ENCODE measurements at regions not wholly inside any gene's neighbourhood (a gene's known extent, or its start where the extent isn't known, plus 50 kb on each side); places are given as distances from the start of the nearest gene placed in this dataset.

- no CpG with 5 or more reads among the region's 2 CpGs for WGBS (ENCODE audit: insufficient coverage)
- H3K27me3 ChIP-seq (ENCODE audit: control insufficient read depth, insufficient read depth, low read length) = no peaks in the 10 kb centered on the region
- H3K36me3 ChIP-seq (ENCODE audit: control insufficient read depth, insufficient read depth, low read length) = no peaks in the 10 kb centered on the region
- H3K4me3 ChIP-seq (ENCODE audit: low read length) = no peak overlapping the region
- H3K27ac ChIP-seq (ENCODE audit: low read length) = no peak overlapping the region
- no peak for DNase-seq
- no peaks in the 10 kb centered on the region for H3K9me3 ChIP-seq (replicated peaks; ENCODE audit: control insufficient read depth, low read depth, low read length)
- H3K4me1 ChIP-seq (ENCODE audit: control insufficient read depth, insufficient read depth, low read length) = peaks cover 6% of the 10 kb centered on the region
These were observed 229.1 kb upstream of the CITED2 start for GRCh38 chr6:139603581-139603980.

- no peak for DNase-seq
- no peaks in the 10 kb centered on the region for H3K36me3 ChIP-seq (ENCODE audit: control insufficient read depth, insufficient read depth, low read length)
- H3K9me3 ChIP-seq (replicated peaks; ENCODE audit: control insufficient read depth, low read depth, low read length) = no peaks in the 10 kb centered on the region
- 60% methylated on average over 2 of the region's 2 CpGs for WGBS (ENCODE audit: insufficient coverage)
- H3K4me1 ChIP-seq (ENCODE audit: control insufficient read depth, insufficient read depth, low read length) = peaks cover 11% of the 10 kb centered on the region
- H3K27ac ChIP-seq (ENCODE audit: low read length) = no peak overlapping the region
- no peak overlapping the region for H3K4me3 ChIP-seq (ENCODE audit: low read length)
- H3K27me3 ChIP-seq (ENCODE audit: control insufficient read depth, insufficient read depth, low read length) = no peaks in the 10 kb centered on the region
These were observed 228.1 kb upstream of the CITED2 start for GRCh38 chr6:139602577-139602976.

GRCh38 chr6:139600919-139601475, 226.5 kb upstream of the CITED2 start:
- Histone ChIP-seq H3K4me3 (ENCODE audit: low read length) (no peak overlapping the region), H3K9me3 (replicated peaks; ENCODE audit: control insufficient read depth, low read depth, low read length) (no peaks in the 10 kb centered on the region), H3K27ac (ENCODE audit: low read length) (no peak overlapping the region), H3K36me3 (ENCODE audit: control insufficient read depth, insufficient read depth, low read length) (no peaks in the 10 kb centered on the region), H3K4me1 (ENCODE audit: control insufficient read depth, insufficient read depth, low read length) (peaks cover 14% of the 10 kb centered on the region), H3K27me3 (ENCODE audit: control insufficient read depth, insufficient read depth, low read length) (no peaks in the 10 kb centered on the region)
- no CpG with 5 or more reads among the region's 2 CpGs for WGBS (ENCODE audit: insufficient coverage)
- DNase-seq = no peak

- no peak overlapping the region for H3K4me3 ChIP-seq (ENCODE audit: low read length)
- no peaks in the 10 kb centered on the region for H3K27me3 ChIP-seq (ENCODE audit: control insufficient read depth, insufficient read depth, low read length)
- H3K4me1 ChIP-seq (ENCODE audit: control insufficient read depth, insufficient read depth, low read length) = peaks cover 14% of the 10 kb centered on the region
- H3K36me3 ChIP-seq (ENCODE audit: control insufficient read depth, insufficient read depth, low read length) = no peaks in the 10 kb centered on the region
- WGBS (ENCODE audit: insufficient coverage) = no CpG with 5 or more reads among the region's 3 CpGs
- no peak overlapping the region for H3K27ac ChIP-seq (ENCODE audit: low read length)
- DNase-seq = no peak
- no peaks in the 10 kb centered on the region for H3K9me3 ChIP-seq (replicated peaks; ENCODE audit: control insufficient read depth, low read depth, low read length)
These were observed 225.9 kb upstream of the CITED2 start for GRCh38 chr6:139600343-139600742.

- WGBS (ENCODE audit: insufficient coverage) = 0% methylated on average over 2 of the region's 7 CpGs
- Histone ChIP-seq H3K4me1 (ENCODE audit: control insufficient read depth, insufficient read depth, low read length) (peaks cover 14% of the 10 kb centered on the region), H3K27ac (ENCODE audit: low read length) (peak overlapping the region; percentile 74), H3K4me3 (ENCODE audit: low read length) (no peak overlapping the region), H3K27me3 (ENCODE audit: control insufficient read depth, insufficient read depth, low read length) (no peaks in the 10 kb centered on the region), H3K36me3 (ENCODE audit: control insufficient read depth, insufficient read depth, low read length) (no peaks in the 10 kb centered on the region), H3K9me3 (replicated peaks; ENCODE audit: control insufficient read depth, low read depth, low read length) (no peaks in the 10 kb centered on the region)
- peak; percentile 92 for DNase-seq
These were observed 223.6 kb upstream of the CITED2 start for GRCh38 chr6:139597771-139598755.

- no peaks in the 10 kb centered on the region for H3K36me3 ChIP-seq (ENCODE audit: control insufficient read depth, insufficient read depth, low read length)
- peaks cover 16% of the 10 kb centered on the region for H3K4me1 ChIP-seq (ENCODE audit: control insufficient read depth, insufficient read depth, low read length)
- H3K27ac ChIP-seq (ENCODE audit: low read length) = peak overlapping the region; percentile 74
- H3K27me3 ChIP-seq (ENCODE audit: control insufficient read depth, insufficient read depth, low read length) = no peaks in the 10 kb centered on the region
- no peak overlapping the region for H3K4me3 ChIP-seq (ENCODE audit: low read length)
- H3K9me3 ChIP-seq (replicated peaks; ENCODE audit: control insufficient read depth, low read depth, low read length) = no peaks in the 10 kb centered on the region
- DNase-seq = peak; percentile 32
- WGBS (ENCODE audit: insufficient coverage) = no CpG with 5 or more reads among the region's 1 CpG
These were observed 222.8 kb upstream of the CITED2 start for GRCh38 chr6:139597087-139597763.

GRCh38 chr6:139595183-139595582, 220.7 kb upstream of the CITED2 start:
- no peaks in the 10 kb centered on the region for H3K36me3 ChIP-seq (ENCODE audit: control insufficient read depth, insufficient read depth, low read length)
- DNase-seq = peak; percentile 74
- peaks cover 17% of the 10 kb centered on the region for H3K4me1 ChIP-seq (ENCODE audit: control insufficient read depth, insufficient read depth, low read length)
- H3K27me3 ChIP-seq (ENCODE audit: control insufficient read depth, insufficient read depth, low read length) = no peaks in the 10 kb centered on the region
- H3K27ac ChIP-seq (ENCODE audit: low read length) = no peak overlapping the region
- WGBS (ENCODE audit: insufficient coverage) = 67% methylated on average over 1 of the region's 3 CpGs
- no peaks in the 10 kb centered on the region for H3K9me3 ChIP-seq (replicated peaks; ENCODE audit: control insufficient read depth, low read depth, low read length)
- H3K4me3 ChIP-seq (ENCODE audit: low read length) = no peak overlapping the region

GRCh38 chr6:139594333-139594965, 220.0 kb upstream of the CITED2 start:
- Histone ChIP-seq H3K4me1 (ENCODE audit: control insufficient read depth, insufficient read depth, low read length) (peaks cover 18% of the 10 kb centered on the region), H3K36me3 (ENCODE audit: control insufficient read depth, insufficient read depth, low read length) (no peaks in the 10 kb centered on the region), H3K27me3 (ENCODE audit: control insufficient read depth, insufficient read depth, low read length) (no peaks in the 10 kb centered on the region), H3K9me3 (replicated peaks; ENCODE audit: control insufficient read depth, low read depth, low read length) (no peaks in the 10 kb centered on the region), H3K27ac (ENCODE audit: low read length) (no peak overlapping the region), H3K4me3 (ENCODE audit: low read length) (no peak overlapping the region)
- DNase-seq = no peak
- WGBS (ENCODE audit: insufficient coverage) = 100% methylated on average over 1 of the region's 8 CpGs

GRCh38 chr6:139593081-139593480, 218.6 kb upstream of the CITED2 start:
- Histone ChIP-seq H3K27ac (ENCODE audit: low read length) (no peak overlapping the region), H3K36me3 (ENCODE audit: control insufficient read depth, insufficient read depth, low read length) (no peaks in the 10 kb centered on the region), H3K27me3 (ENCODE audit: control insufficient read depth, insufficient read depth, low read length) (no peaks in the 10 kb centered on the region), H3K4me1 (ENCODE audit: control insufficient read depth, insufficient read depth, low read length) (peaks cover 14% of the 10 kb centered on the region), H3K4me3 (ENCODE audit: low read length) (no peak overlapping the region), H3K9me3 (replicated peaks; ENCODE audit: control insufficient read depth, low read depth, low read length) (no peaks in the 10 kb centered on the region)
- no peak for DNase-seq
- WGBS (ENCODE audit: insufficient coverage) = no CpG with 5 or more reads among the region's 3 CpGs

- Histone ChIP-seq H3K27me3 (ENCODE audit: control insufficient read depth, insufficient read depth, low read length) (no peaks in the 10 kb centered on the region), H3K9me3 (replicated peaks; ENCODE audit: control insufficient read depth, low read depth, low read length) (no peaks in the 10 kb centered on the region), H3K4me1 (ENCODE audit: control insufficient read depth, insufficient read depth, low read length) (peaks cover 4% of the 10 kb centered on the region), H3K27ac (ENCODE audit: low read length) (no peak overlapping the region), H3K4me3 (ENCODE audit: low read length) (no peak overlapping the region), H3K36me3 (ENCODE audit: control insufficient read depth, insufficient read depth, low read length) (no peaks in the 10 kb centered on the region)
- WGBS (ENCODE audit: insufficient coverage) = no CpG with 5 or more reads among the region's 1 CpG
- DNase-seq = peak; percentile 61
These were observed 217.6 kb upstream of the CITED2 start for GRCh38 chr6:139592011-139592410.

Measured in muscle of leg (tissue), 3 donors.